ENCODE measurements at regions not wholly inside any gene's neighbourhood (a gene's known extent, or its start where the extent isn't known, plus 50 kb on each side); places are given as distances from the start of the nearest gene placed in this dataset.

DNA sequence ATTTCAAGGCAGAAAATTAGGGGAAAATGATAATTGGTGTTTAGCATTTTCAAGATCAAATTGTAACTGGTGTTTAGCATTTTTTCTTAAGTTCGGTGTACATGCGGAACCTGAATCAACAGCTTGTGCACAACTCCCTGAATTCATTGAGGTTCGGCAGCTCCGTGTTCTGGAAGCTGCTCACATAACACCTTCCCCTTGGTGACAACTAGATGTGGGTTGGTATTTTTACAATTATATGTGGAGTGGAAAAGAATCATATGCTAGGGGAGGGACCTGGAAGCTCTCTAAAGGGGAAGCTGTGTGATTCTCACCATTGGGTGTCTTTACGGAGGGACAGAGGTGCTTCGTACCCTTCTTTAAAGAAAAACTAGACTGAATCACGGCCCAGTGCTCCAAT, 199.0 kb upstream of the MTNR1B start:
- TF ChIP-seq RAD21 (IDR thresholded peaks at IDR 0.05) (no peak), SP1 (IDR thresholded peaks at IDR 0.05) (no peak)
- TF ChIP-seq, protein P1, sequence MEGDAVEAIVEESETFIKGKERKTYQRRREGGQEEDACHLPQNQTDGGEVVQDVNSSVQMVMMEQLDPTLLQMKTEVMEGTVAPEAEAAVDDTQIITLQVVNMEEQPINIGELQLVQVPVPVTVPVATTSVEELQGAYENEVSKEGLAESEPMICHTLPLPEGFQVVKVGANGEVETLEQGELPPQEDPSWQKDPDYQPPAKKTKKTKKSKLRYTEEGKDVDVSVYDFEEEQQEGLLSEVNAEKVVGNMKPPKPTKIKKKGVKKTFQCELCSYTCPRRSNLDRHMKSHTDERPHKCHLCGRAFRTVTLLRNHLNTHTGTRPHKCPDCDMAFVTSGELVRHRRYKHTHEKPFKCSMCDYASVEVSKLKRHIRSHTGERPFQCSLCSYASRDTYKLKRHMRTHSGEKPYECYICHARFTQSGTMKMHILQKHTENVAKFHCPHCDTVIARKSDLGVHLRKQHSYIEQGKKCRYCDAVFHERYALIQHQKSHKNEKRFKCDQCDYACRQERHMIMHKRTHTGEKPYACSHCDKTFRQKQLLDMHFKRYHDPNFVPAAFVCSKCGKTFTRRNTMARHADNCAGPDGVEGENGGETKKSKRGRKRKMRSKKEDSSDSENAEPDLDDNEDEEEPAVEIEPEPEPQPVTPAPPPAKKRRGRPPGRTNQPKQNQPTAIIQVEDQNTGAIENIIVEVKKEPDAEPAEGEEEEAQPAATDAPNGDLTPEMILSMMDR (IDR thresholded peaks at IDR 0.05; ENCODE audit: low read depth, low read length, missing input control) = no peak

Data from liver (tissue), 3 donors.